ENCODE measurements at regions not wholly inside any gene's neighbourhood (a gene's known extent, or its start where the extent isn't known, plus 50 kb on each side); places are given as distances from the start of the nearest gene placed in this dataset.
"Not testable (repeated sequence)": the region's sequence is repeated elsewhere in the genome, so short reads cannot be mapped to it uniquely, and the experiment has no call there.

DNA sequence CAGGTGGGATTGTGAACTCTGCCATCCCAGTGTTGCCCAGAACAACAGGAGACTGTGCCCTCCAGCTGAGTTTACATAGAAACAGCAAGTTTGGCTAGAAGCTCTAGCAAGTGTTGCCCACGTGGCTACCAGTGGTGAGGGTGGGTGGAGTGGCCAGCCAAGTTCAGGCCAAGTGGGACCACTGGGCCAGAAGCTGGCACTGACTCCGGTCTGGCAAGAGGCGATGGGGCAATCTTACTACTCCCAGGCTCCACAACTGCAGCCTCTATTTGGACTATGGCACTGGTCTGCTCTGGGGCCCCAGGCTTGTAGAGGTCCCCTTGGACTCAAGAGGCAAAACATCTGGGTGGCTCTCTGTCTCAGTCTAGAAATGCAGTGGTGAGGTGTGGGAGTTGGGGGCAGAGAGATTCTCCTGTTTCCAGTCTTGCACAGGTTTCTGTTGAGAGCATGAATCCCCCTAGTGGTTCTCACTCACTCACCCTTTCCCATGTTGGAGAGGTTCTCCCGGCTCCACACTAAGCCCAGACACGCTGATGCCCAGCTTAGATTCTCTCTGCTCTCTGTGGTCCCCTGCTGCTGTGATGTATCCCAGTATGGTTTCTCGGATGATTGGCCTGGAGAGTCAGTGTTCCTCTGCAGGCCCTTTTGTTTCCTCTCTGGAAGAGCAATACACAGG is 615.3 kb downstream of the PDHA2 start:
- no peak for DNase-seq

DNA sequence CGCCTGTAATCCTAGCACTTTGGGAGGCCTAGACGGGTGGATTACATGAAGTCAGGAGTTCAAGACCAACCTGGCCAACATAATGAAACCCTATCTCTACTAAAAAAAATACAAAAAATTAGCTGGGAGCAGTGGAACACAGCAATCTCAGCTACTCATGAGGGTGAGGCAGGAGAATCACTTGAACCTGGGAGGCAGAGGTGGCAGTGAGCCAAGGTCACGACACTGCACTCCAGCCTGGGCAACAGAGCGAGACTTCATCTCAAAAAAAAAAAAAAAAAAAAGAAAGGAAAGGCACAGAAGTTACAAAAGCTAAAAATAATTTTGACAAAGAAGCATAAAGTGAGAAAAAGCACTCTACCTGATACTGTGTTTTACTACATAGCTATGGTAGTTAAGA is 618.1 kb downstream of the PDHA2 start:
- DNase-seq, result not testable (repeated sequence)

DNA sequence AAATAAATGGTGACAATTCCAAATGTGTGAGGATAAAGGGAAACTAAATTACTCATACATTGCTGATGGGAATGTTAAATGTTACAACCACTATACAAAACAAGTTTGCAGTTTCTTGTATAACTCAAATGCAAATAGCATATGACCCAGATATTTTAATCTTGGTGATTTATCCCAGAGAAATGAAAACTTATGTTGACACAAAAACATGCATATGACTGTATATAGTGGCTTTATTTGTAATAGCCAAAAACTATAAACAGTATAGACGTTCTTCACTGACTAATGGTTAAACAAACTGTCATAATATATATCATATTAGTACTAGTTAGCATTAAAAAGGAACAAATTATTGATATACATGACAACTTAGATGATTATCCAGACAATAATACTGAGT is 619.2 kb downstream of the PDHA2 start:
- no peak for DNase-seq

DNA sequence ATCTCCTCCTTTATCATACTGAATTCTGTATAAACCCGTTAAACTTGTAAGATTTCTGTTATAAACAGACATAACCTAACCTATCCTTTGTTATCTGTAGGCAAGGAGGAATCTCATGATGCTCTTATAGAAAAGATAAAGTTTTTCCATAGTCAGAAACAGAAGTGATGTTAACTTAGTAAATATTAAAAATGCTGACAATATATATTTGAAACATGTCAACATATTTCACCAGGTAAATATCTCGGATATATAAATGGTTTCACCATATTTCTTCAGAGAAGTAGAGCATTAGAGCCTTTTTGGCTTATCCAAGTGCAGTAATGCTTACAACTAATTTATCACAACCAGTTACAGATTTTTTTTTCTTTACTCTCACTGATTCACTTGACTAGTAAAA is 625.9 kb downstream of the PDHA2 start:
- DNase-seq, result no peak

DNA sequence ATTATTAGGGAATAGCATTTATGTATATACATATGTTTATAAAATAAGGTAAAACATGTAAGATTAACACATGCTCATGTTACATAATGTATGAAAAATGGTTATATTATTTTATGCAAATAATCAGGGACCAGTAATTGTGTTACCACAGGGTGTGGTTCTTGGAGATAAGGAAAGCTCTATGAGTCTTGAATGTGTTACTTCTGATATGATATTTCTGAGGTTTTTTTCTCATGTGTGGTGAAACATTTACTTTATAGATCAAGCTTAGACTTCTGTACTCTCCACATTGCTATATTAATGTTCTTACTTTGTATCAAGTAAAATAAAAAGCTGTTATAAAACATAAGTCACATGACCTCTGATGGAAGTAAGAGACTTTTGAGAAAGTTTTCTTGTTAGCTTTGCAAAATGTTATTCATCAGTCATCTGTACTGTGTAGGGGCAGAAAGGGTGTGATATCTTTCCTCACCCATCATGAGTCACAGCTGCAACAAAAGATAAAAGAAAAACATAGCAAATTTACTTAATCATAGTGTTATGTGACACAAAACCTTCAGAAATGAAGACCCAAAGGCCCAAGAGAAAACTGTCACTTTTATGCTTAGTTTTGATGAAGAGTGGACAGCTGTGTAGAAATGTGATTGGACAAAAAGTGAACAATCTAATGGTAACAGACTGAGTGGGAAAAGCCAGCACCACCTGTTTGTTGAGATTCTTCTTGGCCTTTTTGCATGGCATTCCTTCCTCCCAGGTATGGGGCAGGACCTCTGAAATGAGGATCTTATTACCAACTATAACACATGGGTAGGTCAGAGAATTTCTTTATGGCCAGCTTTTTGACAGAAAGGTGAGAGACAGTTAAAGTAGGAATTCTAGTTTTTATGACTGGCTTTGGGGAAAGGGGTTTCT is 632.3 kb downstream of the PDHA2 start:
- no peak for DNase-seq

DNA sequence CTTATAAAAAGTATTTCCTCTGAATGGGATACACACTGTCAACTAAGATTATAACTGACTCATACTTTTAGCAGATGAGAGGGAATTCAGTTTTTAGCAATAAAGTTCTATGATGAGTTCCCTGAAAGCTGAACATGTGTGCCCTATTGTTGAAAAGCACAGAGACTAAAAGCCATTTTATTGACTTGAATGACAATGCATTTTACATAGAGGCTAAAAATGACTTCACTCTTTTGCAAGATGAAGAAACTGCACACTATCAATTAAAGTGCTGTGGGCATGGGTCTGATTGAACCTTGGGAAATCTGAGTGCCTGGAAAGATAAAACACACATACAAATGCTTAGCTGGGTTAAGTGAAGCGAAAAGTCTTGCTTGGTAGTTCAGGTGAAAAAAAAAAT is 633.4 kb downstream of the PDHA2 start:
- no peak for DNase-seq

DNA sequence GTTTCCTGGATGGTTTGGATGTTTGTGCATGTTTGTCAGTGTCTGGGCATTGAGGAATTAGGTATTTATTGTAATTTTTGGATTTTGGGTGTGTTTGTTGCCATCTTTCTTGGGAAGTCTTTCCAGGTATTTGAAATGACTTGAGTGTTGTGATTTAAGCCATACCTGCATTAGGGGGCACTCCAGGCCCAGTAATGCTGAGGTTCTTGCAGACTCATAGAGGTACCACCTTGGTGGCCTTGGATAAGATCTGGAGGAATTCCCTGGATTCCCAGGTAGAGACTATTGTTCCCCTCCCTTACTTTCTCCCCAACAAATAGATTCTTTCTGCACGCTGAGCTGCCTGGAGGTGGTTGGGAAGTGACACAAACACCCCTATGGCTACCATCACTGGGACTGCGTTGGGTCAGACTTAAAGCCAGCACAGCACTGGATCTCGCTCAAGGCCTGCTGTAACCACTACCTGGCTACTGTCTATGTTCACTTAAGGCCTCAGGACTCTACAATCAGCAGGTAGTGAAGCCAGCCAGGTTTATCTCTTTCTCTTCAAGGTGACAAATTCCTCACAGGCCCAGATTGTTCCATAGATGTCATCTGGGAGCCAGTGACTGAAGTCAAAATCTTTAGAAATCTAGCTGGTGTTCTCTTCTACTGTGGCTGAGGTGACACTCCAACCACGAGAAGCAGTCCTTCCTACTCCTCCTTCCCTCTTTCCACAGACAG is 643.6 kb downstream of the PDHA2 start:
- no peak for DNase-seq

DNA sequence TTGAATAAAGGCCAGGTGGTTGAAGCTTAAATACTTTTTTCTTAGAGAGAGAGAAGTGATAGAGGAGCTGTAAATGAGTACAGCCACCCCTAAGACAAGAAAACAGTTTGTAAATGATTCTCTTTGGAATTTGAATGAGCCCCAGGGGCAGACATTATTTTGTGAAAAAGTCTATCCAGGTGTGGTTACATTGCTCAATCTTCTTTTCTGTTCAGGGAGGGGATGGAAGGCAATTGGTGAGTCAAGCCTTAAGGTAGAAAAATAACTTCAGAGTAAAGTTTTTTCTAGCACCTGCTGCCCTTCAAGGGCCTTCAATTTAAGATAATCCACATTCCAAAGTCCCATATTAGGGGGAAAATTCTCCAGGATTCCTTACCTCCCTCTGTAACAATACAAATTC is 646.7 kb downstream of the PDHA2 start:
- no peak for DNase-seq

DNA sequence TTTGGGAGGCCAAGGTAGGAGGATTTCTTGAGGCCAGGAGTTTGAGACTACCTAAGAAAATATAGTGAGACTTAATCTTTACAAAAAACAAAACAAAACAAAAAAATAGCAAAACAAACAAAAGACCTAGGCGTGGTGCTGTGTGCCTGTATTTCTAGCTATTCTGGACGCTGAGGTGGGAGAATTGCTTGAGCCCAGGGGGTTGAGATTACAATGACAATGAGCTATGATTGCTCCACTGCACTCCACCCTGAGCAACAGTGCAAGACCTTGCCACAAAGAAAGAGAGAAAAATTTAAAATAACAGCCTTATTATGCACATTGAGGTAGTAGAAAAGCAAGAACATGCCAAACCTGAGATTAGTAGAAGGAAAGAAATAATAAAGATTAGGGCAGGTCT is 657.7 kb downstream of the PDHA2 start:
- DNase-seq, result no peak

DNA sequence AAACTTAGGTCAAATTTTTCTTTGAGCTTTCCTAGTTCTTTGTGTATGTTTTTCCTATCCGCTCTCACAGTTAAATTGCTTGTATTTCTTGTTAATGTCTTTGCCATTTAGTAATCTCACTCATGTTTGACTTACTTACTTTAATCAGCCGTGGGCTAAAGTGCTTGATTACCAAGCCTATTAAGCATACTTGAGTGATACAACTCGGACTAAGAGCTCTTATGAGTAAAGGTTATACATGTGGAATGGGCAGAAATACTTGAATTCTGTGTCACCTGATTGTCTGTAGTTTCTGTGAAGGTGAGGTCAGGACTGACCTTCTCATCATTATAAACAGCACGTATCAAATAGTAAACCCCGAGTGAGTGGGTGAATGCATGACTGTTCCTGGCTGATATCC is 664.5 kb downstream of the PDHA2 start:
- DNase-seq, result no peak

DNA sequence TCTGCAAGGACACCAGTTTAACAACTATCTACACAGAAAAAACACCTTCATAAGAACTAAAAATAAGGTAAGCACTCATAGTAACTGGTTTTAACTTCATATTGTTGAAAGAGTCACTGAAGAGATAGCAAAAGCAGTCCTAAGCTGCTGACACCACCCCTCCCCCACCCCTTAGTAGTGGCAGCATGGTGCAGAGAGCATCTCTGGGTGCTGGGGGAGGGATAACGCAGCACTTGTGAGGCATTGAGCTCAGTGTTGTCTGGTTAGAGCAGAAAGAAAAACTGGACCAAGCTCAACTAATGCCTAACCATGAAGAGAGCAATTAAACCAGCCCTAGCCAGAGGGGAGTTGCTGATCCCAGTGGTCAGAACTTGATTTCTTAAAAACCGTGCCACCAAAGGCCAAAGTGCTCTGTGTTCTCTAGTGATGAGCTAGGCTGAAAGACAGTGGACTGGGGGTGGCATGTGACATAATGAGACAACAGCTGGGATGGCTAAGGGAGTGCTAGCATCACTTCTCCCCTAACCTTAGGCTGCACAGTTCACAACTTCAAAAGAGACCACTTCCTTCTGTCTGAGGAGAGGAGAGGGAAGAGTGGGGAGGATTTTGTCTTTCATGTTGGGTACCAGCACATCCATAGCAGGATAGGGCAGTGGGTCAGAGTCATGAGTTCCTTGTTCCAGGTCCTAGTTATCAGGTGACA is 669.3 kb downstream of the PDHA2 start:
- no peak for DNase-seq

DNA sequence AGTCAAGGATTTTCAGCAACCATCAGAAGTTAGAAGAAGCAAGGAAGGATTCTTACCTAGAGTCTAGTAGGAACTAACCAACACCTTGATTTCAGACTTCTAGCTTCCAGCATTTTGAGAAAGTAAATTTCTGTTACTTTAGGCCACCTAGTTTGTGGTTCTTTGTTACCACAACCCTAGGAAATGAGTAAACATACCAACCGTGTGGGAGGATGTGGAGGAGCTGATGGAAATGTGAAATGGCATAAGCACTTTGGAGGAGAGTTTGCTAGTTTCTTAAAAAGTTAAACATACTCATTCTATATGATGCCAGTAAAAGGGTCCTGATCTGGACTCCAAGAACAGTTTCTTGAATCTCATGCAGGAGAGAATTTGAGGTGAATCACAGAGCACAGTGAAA is 679.4 kb downstream of the PDHA2 start:
- no peak for DNase-seq

DNA sequence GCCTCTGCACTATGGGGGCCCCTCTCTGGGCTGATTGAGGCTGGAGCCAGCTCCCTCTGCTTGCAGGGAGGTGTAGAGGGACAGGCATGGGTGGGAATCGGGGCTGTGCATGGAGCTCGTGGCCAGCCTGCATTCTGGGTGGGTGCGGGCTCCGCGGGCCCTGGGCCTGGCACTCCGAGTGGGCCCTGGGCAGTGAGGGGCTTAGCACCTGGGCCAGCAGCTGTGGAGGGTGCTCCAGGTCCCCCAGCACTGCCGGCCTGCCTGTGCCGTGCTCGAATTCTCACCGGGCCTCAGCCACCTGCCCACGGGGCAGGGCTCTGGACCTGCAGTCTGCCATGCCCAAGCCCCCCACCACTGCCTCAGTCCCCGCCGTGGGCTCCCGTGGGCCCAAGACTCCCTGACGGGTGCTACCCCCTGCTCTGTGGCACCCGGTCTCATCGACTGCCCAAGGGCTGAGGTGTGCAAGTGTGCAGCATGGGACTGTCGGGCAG is 681.2 kb downstream of the PDHA2 start:
- no peak for DNase-seq

DNA sequence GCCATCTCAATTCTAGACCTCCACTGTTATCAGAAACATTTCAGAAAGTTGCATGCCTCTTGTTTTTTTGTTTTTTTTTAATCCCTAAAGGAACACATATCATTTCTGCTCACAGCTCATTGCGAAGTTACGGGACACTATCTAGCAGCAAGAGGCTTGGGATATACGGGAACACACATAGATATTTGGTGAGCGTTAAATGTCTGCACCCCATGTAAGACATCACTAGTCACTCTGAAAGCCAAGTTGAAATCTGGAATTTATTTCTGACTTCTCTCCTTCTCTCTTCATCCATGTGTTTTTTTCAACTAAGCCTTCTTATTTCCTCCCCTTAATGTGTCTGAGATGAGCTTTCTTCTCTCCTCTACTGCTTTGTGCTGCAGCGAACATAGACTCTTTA is 683.7 kb downstream of the PDHA2 start:
- DNase-seq, result no peak

DNA sequence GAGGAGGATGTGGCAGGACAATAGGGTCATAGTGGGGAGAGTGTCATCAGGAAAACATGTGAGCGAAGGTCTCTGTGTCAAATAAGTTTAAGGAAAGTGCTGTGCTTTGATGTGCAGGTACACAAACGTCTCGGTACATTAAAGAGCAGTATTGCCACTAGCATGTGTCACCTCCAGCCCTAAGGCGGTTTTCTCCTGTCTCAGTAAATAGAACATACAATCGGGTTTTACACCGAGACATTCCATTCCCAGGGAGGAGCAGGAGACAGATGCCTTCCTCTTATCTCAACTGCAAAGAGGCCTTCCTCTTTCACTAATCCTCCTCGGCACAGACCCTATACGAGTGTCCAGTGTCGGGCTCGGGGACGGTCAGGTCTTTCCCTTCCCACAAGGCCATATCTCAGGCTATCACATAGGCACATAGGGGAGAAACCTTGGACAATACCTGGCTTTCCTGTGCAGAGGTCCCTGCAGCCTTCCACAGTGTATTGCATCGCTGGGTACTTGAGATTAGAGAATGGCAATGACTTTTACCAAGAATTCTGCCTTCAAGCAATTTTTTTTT is 684.5 kb downstream of the PDHA2 start:
- no peak for DNase-seq

DNA sequence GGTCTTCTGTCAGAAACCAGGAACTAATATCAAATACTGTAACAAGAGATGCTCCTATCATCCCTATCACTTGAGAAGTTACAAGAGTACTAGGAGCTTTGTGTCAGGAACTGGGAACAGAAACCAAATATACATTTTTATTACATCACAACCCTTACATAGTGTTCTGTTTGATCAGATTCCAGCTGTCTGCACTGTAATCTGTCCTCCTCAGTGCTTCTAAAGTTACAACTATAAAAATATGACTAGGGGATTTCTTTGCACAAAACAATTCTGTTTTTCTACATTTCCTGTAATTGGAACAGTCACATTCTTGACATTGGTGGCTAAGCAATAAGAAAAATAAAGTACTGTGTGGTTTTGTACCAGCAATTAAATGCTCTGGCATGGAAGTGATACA is 686.0 kb downstream of the PDHA2 start:
- no peak for DNase-seq

DNA sequence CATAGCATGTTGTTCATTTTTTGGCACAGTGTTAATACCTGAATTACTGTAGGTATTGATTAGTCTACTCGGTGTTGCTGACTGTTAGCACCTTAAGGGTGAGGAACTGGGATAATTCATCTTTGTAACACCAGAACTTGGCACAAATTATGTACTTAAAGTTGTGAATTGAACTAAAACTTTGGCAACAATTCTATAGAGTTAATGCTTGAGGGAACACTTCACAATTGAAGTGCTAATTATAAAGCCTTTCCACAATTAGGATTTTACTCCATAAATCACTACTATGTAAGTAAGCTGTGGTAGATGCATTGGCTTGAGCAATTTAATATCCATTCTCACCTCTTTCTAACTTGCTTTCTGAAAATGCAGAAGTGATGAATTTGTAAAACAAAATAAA is 686.7 kb downstream of the PDHA2 start:
- DNase-seq, result no peak

DNA sequence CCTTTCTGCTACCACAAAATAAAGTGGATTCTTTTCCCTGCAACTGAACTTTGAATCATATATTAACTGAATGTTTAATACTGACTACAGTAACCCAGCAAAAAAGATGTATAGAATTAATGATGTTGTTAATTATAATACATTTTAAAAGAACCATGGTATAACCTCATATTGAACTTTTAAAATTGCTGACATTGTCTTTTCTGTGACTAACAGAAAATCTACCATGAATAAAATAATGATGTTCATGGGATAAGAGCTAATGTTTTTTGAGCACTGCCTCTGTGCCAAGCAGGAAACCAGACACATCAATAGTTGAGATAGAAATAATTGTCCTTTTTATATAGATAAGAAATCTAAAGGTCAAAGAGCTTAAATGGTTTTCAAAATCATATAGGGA is 691.9 kb downstream of the PDHA2 start:
- DNase-seq, result no peak

DNA sequence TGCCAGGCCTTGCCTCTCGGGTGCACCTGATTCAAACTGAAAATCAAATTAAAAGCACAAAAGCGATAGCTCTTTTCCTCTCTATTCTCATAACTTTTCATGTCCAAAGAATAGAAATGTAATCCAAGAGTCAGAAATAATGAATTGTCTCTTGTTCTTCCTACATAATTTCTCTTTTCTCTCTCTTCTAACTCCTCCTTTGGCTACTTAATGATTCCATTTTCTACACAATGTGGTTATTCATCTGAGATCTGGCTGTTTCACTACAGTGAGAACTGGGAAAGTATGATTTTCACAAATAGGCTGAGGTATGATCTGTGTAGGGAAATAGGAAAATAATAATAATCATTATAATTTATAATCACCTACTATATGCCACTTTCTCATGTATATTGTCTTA is 703.5 kb downstream of the PDHA2 start:
- no peak for DNase-seq

DNA sequence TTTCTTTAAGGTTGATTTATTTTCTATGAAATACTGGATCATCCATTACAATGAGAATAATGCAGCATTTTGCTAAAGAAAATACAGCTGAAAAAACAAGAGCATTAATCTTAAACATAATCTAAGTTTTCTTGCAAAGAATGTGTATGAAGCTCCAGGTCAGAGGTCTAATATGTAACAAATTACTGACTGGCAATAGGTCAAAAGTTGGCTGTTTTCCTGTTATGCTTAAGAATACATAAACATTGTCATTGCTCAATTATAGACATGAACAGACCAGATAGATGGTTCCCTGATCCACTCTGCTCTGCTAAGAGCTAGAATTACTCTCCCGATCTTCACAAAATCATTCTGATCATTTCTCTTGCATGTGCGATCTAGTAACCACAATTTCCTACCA is 718.6 kb downstream of the PDHA2 start:
- no peak for DNase-seq

DNA sequence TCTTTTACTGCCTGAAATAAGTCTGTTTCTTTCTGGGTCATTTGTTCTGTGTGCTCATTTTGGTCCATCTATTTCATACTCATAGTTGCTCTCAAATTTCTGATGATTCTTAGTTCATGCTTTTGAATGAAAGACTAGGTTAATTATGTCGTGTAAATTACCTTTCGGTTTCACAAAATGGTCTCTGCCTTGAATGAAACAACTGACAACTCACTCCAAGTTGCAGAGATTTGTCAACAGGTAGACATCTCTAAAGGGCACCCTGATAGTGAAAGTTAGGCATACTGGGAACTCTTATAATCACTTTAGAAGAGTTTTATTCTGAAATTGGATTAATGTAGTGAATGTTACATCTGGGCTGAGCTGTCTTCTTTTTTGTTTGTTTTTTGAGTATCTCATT is 726.9 kb downstream of the PDHA2 start:
- DNase-seq, result no peak

DNA sequence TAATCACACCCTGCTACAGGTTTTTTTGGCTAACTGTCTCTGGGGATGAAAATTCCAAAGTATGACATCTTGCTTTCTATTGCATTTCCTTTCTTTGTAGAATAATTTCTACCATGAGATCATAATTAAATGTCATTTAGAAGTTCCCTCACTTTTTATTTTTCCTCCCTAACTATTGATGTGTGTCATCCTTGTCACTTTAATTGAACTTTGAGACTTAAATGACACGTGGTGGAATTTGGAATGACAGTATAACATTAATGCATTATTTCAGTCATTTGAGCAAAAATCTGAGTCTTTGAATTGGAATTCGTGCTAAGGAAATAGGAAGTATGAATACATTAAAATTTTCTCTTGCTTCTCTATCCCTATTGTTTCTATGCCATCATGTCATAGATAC is 745.4 kb downstream of the PDHA2 start:
- no peak for DNase-seq

DNA sequence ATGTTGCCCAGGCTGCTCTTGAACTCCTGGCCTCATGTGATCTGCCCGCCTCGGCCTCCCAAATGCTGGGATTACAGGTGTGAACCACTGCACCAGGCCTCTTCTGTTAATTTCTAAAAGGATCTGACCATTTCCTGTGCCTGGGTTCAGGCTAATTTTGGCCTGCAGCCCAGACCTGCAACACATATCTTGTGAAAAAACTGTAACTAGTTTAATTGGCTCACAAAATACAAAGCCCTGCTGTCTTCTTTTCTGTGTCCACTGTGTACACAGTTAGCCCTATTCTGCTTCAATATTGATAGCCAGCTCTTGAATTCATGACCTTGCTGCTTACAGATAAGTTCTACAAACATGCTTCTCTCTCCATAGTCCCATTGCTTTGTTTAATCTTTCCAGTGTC is 753.5 kb downstream of the PDHA2 start:
- DNase-seq, result no peak

All from left hindlimb (tissue), 1 donor.